ENCODE measurements at regions not wholly inside any gene's neighbourhood (a gene's known extent, or its start where the extent isn't known, plus 50 kb on each side); places are given as distances from the start of the nearest gene placed in this dataset.

DNA sequence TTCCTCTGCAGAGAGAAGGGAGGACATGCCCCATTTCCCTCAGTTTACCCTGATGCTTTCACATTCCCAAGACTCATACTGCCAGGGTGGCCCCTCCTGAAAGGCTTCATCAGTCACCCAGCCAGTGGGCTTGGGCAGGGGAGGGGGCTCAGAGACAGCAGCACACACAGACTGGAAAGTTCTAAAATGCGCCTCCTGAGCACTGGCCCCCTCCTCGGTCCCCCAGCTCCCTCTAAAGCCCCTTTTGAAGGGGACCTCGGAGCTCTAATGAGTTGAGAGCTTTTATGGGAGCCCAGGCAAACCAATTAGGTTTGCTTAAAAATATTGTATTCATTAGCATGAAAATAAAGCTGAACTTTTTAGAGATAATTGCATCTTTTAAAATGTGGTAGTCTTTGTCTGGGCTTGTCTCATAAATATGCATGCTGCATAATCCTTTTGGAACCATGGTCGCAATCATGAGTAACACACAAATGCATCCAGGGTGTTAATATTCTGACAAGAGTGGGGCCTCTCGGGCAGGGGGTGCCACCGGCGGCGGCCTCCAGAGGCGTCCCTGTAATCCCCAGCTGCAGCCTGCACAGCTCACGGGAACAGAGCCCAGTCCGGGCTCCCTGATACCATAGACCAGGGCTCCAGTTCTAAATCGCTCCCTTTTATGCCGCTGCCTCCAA lies 78.5 kb downstream of the RPLP1 start:
- no peak for DNase-seq (ENCODE audit: low read depth)

GRCh38 chr15:69531665-69532027 lies 79.0 kb downstream of the RPLP1 start:
- DNase-seq (ENCODE audit: low read depth), result no peak

GRCh38 chr15:69532066-69532465 lies 79.4 kb downstream of the RPLP1 start:
- DNase-seq (ENCODE audit: low read depth), result no peak

GRCh38 chr15:69532856-69533255 lies 80.2 kb downstream of the RPLP1 start:
- DNase-seq (ENCODE audit: low read depth), result no peak

DNA sequence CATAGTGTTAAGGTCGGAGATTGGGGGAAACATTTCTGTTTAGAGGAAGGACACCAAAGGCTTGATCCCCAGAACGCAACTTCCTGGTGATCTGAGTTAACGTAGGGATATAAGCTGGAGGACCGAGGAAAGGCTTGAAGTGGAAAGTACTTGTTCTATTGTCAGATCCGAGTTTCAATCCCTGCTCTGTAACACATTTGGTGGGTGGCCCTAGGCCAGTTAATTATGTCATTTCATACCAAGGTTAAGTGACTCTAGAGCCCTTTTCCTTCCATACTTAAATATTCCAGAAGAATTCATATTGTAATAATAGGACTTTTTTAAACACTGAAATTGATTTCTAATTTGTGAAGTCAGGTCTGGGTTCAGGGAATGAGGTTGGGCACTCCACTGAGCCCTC lies 80.9 kb downstream of the RPLP1 start:
- DNase-seq (ENCODE audit: low read depth), result no peak

DNA sequence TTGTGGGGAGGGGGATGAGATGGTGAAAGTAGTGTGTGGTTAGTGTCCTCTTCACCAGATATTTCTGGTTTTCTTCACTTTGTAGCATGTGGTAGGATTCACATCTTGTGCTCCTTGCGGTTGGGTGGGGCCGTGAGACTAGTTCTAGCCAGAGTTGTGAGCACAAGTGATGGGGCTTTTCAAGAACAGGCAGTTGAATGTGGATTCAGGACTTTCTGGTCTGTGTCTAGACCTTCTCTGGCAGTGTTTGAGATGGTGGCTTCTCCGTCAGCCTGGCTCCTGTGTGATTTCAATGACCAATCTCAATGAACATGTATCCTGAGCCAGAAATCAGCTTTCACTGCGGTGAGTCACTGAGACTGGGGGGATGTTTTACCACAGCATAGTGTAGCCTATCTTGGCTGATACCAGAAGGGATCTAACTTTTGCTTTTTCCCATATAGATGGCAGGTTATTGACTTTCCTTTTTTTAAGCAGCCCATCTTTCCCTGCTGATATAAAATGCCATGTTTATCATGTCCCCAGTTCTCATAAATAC lies 82.6 kb downstream of the RPLP1 start:
- no peak for DNase-seq (ENCODE audit: low read depth)

DNA sequence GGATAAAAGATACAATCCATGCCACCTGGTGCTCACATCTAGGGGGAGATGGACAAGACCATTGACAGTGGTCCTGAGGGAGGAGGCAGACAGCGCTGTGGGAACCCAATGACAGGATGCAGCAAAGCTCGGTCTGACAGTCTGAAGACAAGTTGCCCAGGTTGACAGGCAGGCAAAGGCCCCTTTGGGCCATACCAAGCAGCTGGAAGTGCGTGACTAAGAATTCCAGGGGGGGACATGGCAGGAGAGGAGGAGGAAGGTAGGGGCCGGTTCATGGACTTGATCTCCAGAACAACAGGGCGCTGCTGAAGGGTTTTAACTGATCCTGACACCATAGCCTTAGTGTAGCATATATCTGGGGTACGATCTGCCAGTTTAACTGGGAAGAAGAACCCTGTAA lies 83.4 kb downstream of the RPLP1 start:
- no peak for DNase-seq (ENCODE audit: low read depth)

DNA sequence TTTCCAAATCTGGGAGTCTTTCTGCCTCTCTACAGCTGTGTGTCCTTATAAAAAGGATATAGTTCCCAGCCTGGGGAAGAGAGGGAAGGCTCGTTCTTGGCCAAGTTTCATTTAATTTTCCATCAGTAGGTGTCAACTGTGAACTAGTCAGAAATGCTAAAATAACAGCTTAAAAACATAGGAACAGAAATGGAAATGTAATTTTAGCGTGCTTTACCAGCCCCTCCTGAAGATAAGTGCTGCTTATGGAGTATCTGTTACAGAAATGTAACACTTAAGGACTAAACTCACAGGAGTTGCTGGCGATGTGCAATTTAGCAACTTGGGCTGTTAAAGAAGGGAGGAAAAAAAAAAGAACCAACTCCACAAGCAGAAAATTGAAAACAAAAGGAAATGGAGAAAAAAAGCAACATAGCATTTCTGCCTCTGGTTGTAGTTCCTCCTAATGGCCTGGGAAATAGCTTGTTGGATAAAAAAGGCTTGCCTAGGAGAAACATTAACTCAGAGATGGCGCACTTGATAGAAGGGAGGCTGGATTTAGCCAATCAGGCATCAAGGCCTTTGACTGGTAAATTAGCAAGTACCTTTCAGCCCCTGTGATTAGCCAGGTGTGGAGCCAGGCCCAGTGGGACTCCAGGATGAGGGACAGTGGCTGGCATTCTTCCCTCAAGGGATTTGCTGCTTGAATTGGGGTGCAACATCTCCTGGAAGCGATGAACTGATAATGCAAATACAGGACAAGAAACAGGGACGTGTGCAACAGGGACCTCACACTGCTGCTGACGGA lies 84.3 kb downstream of the RPLP1 start:
- DNase-seq (ENCODE audit: low read depth), result no peak

DNA sequence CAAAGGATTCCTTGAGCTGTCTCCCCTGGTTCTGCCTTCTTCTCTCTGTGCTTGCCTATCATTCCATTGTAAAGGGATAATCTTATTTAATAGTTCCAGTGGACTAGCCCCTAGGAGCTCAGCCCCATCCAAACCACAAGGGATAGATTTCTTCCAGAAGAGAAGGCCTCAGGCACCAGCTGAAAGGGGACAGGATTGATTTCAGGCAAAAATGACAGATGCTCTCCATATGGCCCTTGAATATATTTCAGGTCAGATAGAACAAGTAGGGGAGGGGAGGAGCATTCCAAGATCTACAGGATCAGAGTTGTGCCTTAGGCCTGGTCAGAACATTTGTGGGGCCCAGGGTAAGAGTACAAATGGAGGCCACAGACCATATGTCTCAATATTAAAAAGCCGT lies 85.3 kb downstream of the RPLP1 start:
- no peak for DNase-seq (ENCODE audit: low read depth)

GRCh38 chr15:69538379-69538778 lies 85.8 kb downstream of the RPLP1 start:
- no peak for DNase-seq (ENCODE audit: low read depth)

DNA sequence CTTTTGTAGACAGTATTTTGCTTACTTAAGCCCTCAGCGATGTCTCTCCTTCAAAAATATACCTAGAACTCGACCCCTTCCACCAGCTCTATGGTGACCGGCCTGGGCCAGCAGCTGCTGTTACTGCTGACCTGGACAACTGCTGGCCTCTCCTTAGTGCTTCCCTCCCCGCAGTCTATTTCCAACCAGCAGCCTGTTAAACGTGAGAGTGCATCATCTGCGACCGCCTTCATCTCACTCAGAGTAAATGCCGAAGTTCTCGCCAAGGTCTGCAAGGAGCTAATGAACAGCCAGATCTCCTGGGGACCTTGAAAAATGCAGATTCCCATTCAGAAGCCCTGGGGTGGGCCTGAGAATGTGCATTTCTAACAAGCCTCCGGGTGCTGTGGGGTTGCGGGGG lies 86.7 kb downstream of the RPLP1 start:
- DNase-seq (ENCODE audit: low read depth), result no peak

- no peak for DNase-seq (ENCODE audit: low read depth)
These were observed 88.0 kb downstream of the RPLP1 start for GRCh38 chr15:69540622-69541021.

DNA sequence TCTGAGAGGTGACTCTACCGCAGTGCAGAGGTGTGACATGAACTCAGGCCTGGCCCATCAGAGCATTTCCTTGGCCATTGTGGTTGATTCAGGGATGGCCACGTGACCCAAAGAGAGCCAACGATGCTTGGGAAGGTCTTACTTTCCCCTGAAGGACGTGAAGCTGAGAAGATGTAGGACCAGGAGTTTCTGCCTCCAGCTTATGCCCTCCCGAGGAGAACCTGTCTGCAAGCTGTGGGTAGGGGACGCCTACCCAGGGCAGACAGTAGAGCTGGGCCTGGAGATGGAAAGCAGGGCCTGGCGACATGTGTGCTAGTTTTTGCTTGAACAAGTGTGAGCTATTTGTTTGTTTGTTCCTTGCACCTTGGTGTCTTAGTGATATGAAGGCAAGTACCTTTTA lies 89.4 kb downstream of the RPLP1 start:
- no peak for DNase-seq (ENCODE audit: low read depth)

DNA sequence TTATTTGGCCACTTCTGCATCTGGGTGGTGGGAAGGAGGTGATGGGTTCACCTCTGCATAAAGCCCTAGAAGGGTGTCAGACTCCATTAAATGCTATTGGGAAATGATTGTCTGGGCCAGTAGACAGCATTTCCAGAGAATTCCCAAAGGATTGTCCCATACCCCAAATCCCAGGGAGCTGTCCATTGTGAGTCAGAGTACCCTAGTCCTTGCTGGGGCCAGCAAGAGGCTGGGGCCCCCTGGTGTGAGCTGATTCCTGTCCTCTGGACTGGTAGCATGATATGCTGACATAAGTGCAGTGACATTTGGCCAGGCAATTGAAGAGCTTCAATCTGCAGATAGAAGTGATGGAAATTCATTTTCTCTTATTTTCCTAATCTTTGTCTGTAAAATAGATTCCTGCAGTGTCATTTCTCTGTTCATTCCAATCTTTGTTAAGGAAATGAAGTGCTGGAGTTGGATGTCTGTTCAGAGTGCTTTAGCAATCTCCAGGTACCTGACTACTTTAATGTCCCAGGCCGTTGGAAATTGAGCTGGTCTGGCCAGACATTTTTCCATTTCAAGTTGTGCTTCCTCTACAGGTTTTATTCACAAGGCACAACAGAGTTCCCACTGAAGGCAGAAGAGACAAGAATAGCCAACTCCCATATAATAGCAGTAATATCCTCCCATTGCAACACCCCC lies 91.2 kb downstream of the RPLP1 start:
- DNase-seq (ENCODE audit: low read depth), result no peak

DNA sequence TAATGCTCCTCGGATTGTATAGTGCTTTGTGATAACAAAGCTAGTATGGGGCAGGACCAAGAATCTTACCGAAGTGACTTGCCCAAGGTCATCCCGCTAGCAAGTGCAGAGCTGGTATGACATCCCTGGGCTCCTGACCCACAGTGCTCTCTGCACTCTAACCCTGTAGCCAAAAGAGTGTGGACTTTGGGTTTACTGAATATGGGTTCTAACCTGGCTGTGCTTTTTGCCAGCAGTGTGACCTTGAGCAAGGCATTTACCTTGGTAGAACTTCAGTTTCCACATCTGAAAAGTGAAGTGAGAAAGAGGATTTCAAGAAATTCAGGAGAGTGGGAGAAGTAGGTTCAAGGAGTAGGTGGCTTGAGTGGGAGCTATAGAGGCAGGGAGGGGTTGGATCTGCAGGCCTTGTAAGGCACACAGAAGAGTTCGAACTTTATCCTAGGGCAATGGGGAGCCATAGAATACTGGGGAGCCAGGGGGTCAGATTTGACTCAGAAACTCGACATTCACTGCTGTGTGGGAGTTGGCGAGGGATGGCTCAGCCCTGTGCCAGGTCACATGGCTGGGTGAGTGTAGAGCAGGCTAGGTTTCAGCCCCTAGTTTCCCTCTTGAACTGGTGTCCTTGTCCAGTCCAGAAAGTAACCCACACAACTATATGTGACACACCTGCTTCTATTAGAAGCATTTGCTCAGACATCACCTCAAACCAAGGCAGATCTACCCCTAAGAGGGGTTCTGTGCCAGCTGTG lies 91.9 kb downstream of the RPLP1 start:
- no peak for DNase-seq (ENCODE audit: low read depth)

DNA sequence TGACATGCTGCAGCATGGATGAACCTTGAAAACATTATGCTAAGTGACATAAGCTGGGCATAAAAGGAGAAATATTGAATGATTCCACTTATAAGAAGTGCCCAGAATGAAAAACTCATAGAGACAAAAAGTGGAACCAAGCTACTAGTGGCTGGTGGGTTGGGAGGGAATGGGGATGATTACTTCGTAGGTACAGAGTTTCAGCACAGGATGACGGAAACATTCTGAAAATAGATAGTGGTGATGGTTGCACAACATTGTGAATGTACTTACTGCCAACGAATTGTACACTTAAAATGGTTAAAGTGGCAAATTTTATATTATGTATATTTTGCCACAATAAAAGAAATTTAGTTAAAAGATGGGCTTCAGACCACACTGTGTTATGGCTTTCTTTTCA lies 93.6 kb downstream of the RPLP1 start:
- DNase-seq (ENCODE audit: low read depth), result no peak

DNA sequence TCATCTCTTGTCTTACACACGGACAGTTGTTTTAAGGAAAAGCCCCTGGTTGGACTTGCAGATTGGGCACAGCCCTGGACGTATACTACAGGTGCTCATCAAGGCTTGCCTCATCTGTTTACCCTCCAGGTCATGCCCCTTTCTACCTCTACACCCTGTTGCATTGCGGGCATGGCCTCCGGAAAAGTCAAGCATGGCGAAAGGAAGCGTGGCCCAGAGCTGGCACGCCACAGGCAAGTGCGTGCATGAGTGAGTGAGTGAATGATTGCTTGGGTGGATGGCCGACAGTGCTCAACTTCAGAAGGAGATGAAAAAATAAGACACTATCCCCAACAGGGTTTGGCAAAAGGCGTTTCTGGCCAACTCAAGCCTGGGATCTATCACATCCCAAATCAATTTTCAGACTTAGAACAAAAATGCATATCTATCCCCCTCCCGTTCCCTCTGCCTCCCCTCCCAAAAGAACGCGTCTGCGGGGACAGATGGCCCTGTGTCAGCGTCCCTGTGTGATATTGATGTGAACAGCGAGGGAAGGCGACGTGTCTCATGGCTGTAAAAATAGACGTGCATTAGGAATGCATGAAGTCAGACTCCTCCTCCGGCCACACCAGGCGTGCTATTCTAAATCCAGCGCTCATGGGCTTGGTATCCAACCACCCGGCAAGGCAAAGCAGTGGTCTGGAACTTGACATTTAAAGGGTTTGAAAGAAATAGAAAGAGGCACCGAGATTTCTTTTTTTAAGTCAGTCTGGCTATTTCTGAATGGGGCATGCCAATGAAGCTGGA lies 96.0 kb downstream of the RPLP1 start:
- DNase-seq (ENCODE audit: low read depth), result no peak

- DNase-seq (ENCODE audit: low read depth), result no peak
These were observed 98.9 kb downstream of the RPLP1 start for GRCh38 chr15:69551391-69552056.

- no peak for DNase-seq (ENCODE audit: low read depth)
These were observed 99.6 kb downstream of the RPLP1 start for GRCh38 chr15:69552057-69552815.

- DNase-seq (ENCODE audit: low read depth), result no peak
These were observed 101.1 kb downstream of the RPLP1 start for GRCh38 chr15:69553686-69554085.

All from CMK (cell line).